Dendritic cell treated with granulocyte-macrophage colony-stimulating factor and Interleukin-4, amounts not matched to agents 40 ng/mL and 50 ng/mL, for 4 days (primary cell): ENCODE measurements at regions not wholly inside any gene's neighbourhood (a gene's known extent, or its start where the extent isn't known, plus 50 kb on each side); places are given as distances from the start of the nearest gene placed in this dataset.
"Not testable (repeated sequence)": the region's sequence is repeated elsewhere in the genome, so short reads cannot be mapped to it uniquely, and the experiment has no call there.

ENCODE experiments used
- H3K27ac Mint-ChIP-seq: one replicate; pipeline ENCODE4 v1.8.0; 2022; ENCODE audit warnings: mild to moderate bottlenecking, mixed read lengths
- H3K27me3 Mint-ChIP-seq: one replicate; pipeline ENCODE4 v1.8.0; 2022; ENCODE audit warnings: mild to moderate bottlenecking, mixed read lengths
- H3K36me3 Mint-ChIP-seq: one replicate; pipeline ENCODE4 v1.8.0; 2022; ENCODE audit warnings: low read depth, mixed read lengths
- H3K4me1 Mint-ChIP-seq: one replicate; pipeline ENCODE4 v1.8.0; 2022; ENCODE audit warnings: low read depth, mixed read lengths
- H3K4me3 Mint-ChIP-seq: one replicate; pipeline ENCODE4 v1.8.0; 2022; ENCODE audit warnings: mild to moderate bottlenecking, moderate library complexity, mixed read lengths
- H3K9me3 Mint-ChIP-seq: one replicate; pipeline ENCODE4 v1.8.0; 2022; ENCODE audit warnings: mixed read lengths
- intact Hi-C: fragments of 100-400 bp; cut with micrococcal nuclease; formaldehyde crosslinking; loops from one replicate; pipeline ENCODE4 v1.15.0; 2022

DNA sequence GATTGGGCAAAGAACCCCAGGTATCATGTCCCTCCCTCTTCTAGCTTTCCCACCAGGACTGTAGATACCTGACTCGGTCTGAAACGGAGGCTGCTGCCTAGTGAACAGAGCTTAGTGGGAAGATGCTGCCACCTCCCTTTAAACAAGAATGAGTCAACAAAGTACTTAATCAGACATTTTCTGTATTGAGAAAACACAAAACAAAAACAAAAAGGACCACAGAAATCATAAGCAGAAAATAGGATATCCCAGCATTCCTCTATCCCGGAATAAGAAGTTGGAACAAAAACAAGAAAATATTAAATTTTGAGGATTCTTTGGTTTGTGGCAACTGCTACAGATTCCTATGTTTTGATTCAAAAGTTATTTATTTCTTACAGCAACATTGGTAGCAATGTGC, 51.7 kb upstream of the COL8A1 start:
- Mint-ChIP-seq H3K9me3 (peaks cover 4% of the 10 kb centered on the region), H3K4me3 (no peak overlapping the region), H3K4me1 (no peaks in the 10 kb centered on the region), H3K27ac (no peak overlapping the region), H3K36me3 (no peaks in the 10 kb centered on the region), H3K27me3 (no peaks in the 10 kb centered on the region)
- intact Hi-C loops: no loop called here

- intact Hi-C loops: no loop called here
- no peaks in the 10 kb centered on the region for H3K4me1 Mint-ChIP-seq
- no peaks in the 10 kb centered on the region for H3K36me3 Mint-ChIP-seq
- H3K27ac Mint-ChIP-seq: no peak overlapping the region
- H3K27me3 Mint-ChIP-seq: no peaks in the 10 kb centered on the region
- no peaks in the 10 kb centered on the region for H3K9me3 Mint-ChIP-seq
- no peak overlapping the region for H3K4me3 Mint-ChIP-seq
These were observed 58.4 kb upstream of the COL8A1 start for GRCh38 chr3:99579965-99580364.

DNA sequence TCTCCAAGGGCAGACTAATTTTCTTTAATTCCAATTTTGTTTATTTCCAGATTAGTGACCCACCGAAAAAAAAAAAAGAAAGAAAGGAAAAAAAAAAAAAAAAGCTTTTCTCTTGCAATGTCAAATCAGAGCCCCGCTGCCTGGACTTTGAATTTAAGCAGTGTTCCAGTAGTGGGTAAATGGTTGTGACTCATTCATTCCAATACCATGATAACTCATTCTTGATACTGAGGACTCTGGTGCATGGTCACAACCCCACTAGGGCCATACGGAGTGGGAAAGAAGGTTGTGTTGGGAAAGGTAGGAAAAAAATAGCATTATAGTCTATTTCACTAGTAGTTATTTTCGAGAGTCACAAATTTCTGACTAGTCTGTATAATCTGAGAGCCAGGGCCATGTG, 59.1 kb upstream of the COL8A1 start:
- Mint-ChIP-seq H3K27me3 (no peaks in the 10 kb centered on the region), H3K4me3 (no peak overlapping the region), H3K4me1 (no peaks in the 10 kb centered on the region), H3K36me3 (no peaks in the 10 kb centered on the region), H3K9me3 (no peaks in the 10 kb centered on the region), H3K27ac (no peak overlapping the region)
- intact Hi-C loops: no loop called here

DNA sequence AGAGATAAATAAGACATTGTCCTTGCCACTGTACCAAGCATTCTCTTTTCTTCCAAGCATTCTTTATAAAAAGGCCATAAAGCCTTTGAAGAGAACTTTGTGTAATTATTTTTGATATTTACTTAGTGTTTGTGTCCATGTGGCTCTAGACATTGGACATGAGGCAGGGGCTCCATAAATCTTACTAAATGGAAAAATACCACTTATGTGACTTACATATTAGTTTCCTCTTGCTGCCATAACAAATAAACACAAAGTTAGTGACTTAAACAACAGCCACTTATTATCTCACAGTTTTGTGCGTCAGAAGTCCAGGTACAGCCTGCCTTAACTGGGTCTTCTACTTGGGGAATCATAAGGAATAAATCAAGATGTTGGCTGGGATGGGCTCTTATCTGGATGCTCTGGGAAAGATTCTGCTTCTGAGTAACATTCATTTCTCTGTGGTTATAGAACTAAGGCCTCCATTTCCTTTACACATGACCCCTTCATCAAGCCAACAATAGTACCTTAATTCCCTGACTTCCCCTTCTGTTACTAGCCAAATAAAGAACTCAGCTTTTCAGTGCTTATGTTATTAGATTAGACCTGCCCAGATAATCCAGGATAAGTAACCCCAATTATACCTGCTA, 59.9 kb upstream of the COL8A1 start:
- no peaks in the 10 kb centered on the region for H3K36me3 Mint-ChIP-seq
- H3K9me3 Mint-ChIP-seq: no peaks in the 10 kb centered on the region
- no peaks in the 10 kb centered on the region for H3K4me1 Mint-ChIP-seq
- H3K27me3 Mint-ChIP-seq: no peaks in the 10 kb centered on the region
- intact Hi-C loops: no loop called here
- H3K27ac Mint-ChIP-seq: no peak overlapping the region
- H3K4me3 Mint-ChIP-seq: no peak overlapping the region

GRCh38 chr3:99576904-99577559, 61.4 kb upstream of the COL8A1 start:
- Mint-ChIP-seq H3K9me3 (no peaks in the 10 kb centered on the region), H3K27ac (no peak overlapping the region), H3K36me3 (no peaks in the 10 kb centered on the region), H3K4me3 (no peak overlapping the region), H3K27me3 (no peaks in the 10 kb centered on the region), H3K4me1 (no peaks in the 10 kb centered on the region)
- intact Hi-C loops: no loop called here

DNA sequence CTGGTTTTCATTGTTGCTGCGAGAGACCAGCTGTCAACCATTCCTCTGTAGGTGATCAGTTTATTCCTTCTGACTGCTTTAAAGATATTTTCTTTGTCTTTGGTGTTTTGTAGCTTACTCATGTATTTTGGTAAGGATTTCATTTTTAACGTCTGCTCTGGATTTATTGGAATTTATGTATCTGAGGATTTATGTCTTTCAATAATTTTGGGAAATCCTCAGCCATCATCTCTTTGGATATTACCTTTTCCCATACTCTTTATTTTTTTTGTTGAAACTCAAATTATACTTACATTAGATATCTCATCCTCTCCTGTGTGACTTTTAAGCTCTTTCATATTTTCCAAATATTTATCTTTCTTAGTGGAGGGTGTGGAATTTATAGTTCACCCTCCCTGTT, 62.7 kb upstream of the COL8A1 start:
- H3K4me1 Mint-ChIP-seq: no peaks in the 10 kb centered on the region
- H3K27ac Mint-ChIP-seq: no peak overlapping the region
- H3K9me3 Mint-ChIP-seq: no peaks in the 10 kb centered on the region
- intact Hi-C loops: no loop called here
- no peaks in the 10 kb centered on the region for H3K36me3 Mint-ChIP-seq
- no peak overlapping the region for H3K4me3 Mint-ChIP-seq
- no peaks in the 10 kb centered on the region for H3K27me3 Mint-ChIP-seq

DNA sequence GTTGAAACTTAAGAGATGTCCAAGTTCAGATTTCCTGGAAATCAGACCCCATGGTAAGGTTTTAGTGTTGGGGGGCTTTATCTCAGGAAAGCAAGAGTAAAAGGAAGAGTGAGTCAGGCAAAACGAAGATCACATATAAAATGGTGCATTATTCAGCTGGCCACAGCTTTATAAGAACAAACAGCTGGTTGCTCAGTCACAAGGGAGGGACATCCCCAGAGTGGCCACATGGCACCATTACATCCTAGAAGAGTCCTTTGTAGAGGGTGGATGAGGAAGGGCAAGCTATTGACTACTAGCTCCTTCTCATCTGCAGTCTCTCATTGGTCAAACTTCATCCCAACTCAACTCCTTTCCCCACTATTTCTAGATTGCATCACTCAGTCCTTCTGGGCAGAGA, 68.3 kb upstream of the COL8A1 start:
- intact Hi-C loops: no loop called here
- Mint-ChIP-seq H3K27me3 (no peaks in the 10 kb centered on the region), H3K36me3 (no peaks in the 10 kb centered on the region), H3K9me3 (peaks cover 9% of the 10 kb centered on the region), H3K4me3 (no peak overlapping the region), H3K4me1 (no peaks in the 10 kb centered on the region), H3K27ac (no peak overlapping the region)

- intact Hi-C loops: no loop called here
- no peaks in the 10 kb centered on the region for H3K36me3 Mint-ChIP-seq
- H3K4me3 Mint-ChIP-seq: no peak overlapping the region
- no peaks in the 10 kb centered on the region for H3K4me1 Mint-ChIP-seq
- H3K9me3 Mint-ChIP-seq: peaks cover 9% of the 10 kb centered on the region
- H3K27ac Mint-ChIP-seq: no peak overlapping the region
- H3K27me3 Mint-ChIP-seq: no peaks in the 10 kb centered on the region
These were observed 69.6 kb upstream of the COL8A1 start for GRCh38 chr3:99568663-99569335.

DNA sequence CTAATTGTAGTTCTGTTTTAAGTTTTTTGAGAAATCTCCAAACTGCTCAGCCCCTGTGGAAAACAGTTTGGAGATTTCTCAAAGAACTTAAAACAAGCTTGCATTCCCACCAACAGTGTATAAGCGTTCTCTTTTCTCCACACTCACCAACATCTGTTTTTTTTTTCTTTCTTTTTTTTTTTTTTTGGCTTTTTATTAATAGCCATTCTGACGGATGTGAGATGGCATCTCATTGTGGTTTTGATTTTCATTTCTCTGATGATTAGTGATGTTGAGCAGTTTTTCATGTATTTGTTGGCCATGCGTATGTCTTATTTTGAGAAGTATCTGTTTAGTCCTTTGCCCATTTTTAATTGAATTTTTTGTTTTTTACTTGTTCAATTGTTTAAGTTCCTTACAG, 73.1 kb upstream of the COL8A1 start:
- Mint-ChIP-seq H3K4me3 (no peak overlapping the region), H3K4me1 (no peaks in the 10 kb centered on the region), H3K36me3 (no peaks in the 10 kb centered on the region), H3K9me3 (peaks cover 9% of the 10 kb centered on the region), H3K27ac (no peak overlapping the region), H3K27me3 (no peaks in the 10 kb centered on the region)
- intact Hi-C loops: no loop called here

DNA sequence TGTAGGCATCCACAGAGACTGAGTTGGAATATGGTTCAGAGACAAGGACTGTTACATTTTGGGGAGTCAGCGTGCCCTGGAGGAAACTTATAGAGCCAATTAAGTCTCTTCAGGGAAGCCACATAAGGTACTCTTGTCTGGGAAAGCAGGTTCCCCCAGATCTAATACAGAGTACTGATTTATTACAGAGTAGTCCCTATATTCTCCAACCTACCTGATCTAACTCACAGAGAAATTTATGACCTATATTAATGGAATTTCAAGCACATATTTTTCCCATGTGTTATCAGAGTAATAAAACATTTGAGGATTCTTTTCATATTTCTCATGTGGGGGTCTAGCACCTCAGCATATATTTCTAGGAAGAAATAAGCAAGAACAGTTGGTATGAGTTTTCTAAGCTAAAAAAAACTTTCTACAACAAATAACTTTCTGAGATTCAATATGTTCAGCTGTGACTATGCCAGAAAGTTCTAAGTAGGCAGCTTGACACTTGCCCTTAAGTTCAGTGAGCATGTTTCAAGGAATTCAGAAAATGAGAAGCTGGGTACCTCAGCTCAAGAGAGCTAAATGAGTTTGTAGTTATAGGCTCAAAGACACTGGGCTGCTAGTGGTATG, 75.3 kb upstream of the COL8A1 start:
- peaks cover 9% of the 10 kb centered on the region for H3K9me3 Mint-ChIP-seq
- H3K27ac Mint-ChIP-seq: no peak overlapping the region
- no peaks in the 10 kb centered on the region for H3K27me3 Mint-ChIP-seq
- no peaks in the 10 kb centered on the region for H3K4me1 Mint-ChIP-seq
- intact Hi-C loops: no loop called here
- H3K4me3 Mint-ChIP-seq: no peak overlapping the region
- H3K36me3 Mint-ChIP-seq: no peaks in the 10 kb centered on the region

- Mint-ChIP-seq H3K4me1 (no peaks in the 10 kb centered on the region), H3K27me3 (no peaks in the 10 kb centered on the region), H3K9me3 (peaks cover 9% of the 10 kb centered on the region), H3K27ac (no peak overlapping the region), H3K36me3 (no peaks in the 10 kb centered on the region), H3K4me3 (no peak overlapping the region)
- intact Hi-C loops: no loop called here
These were observed 76.3 kb upstream of the COL8A1 start for GRCh38 chr3:99562138-99562537.

- H3K36me3 Mint-ChIP-seq: no peaks in the 10 kb centered on the region
- no peak overlapping the region for H3K27ac Mint-ChIP-seq
- no peaks in the 10 kb centered on the region for H3K27me3 Mint-ChIP-seq
- no peak overlapping the region for H3K4me3 Mint-ChIP-seq
- no peaks in the 10 kb centered on the region for H3K4me1 Mint-ChIP-seq
- H3K9me3 Mint-ChIP-seq: peaks cover 2% of the 10 kb centered on the region
- intact Hi-C loops: no loop called here
These were observed 77.3 kb upstream of the COL8A1 start for GRCh38 chr3:99561056-99561455.

- Mint-ChIP-seq H3K4me1 (no peaks in the 10 kb centered on the region), H3K9me3 (peaks cover 5% of the 10 kb centered on the region), H3K27me3 (no peaks in the 10 kb centered on the region), H3K36me3 (no peaks in the 10 kb centered on the region), H3K27ac (no peak overlapping the region), H3K4me3 (no peak overlapping the region)
- intact Hi-C loops: no loop called here
These were observed 79.2 kb upstream of the COL8A1 start for GRCh38 chr3:99559196-99559595.

- H3K27ac Mint-ChIP-seq, H3K4me3 Mint-ChIP-seq, H3K4me1 Mint-ChIP-seq, H3K9me3 Mint-ChIP-seq, H3K36me3 Mint-ChIP-seq, H3K27me3 Mint-ChIP-seq, intact Hi-C loops: not testable (repeated sequence)
These were observed 82.5 kb upstream of the COL8A1 start for GRCh38 chr3:99555885-99556284.
